HEK293 (cell line): ENCODE measurements at regions not wholly inside any gene's neighbourhood (a gene's known extent, or its start where the extent isn't known, plus 50 kb on each side); places are given as distances from the start of the nearest gene placed in this dataset.

Source experiments
- IKZF3 ChIP-seq: fragments of 450-650 bp; IDR thresholded peaks from 2 replicates; pipeline ENCODE4 v1.5.0; 2018; ENCODE audit warnings: missing biosample characterization, mild to moderate bottlenecking, missing genetic modification characterization, moderate library complexity
- TCF7L2 ChIP-seq: IDR thresholded peaks from 2 replicates; pipeline ENCODE4 v1.6.1; 2011; ENCODE audit warnings: low read depth, mild to moderate bottlenecking, inconsistent platforms, low read length, moderate library complexity, borderline replicate concordance
- YY1 ChIP-seq: fragments of 450-650 bp; formaldehyde crosslinking; IDR thresholded peaks from 2 replicates; pipeline ENCODE4 v1.5.1; 2018; ENCODE audit warnings: missing biosample characterization, missing genetic modification characterization
- ZBTB17 ChIP-seq: fragments of 450-650 bp; formaldehyde crosslinking; IDR thresholded peaks from 2 replicates; pipeline ENCODE4 v1.5.1; 2016; ENCODE audit warnings: missing biosample characterization, missing genetic modification characterization
- ZBTB7A ChIP-seq: fragments of 450-650 bp; formaldehyde crosslinking; IDR thresholded peaks from 2 replicates; pipeline ENCODE4 v1.5.1; 2016; ENCODE audit warnings: low read depth, missing biosample characterization, missing genetic modification characterization
- ZNF10 ChIP-seq: fragments of 450-650 bp; formaldehyde crosslinking; IDR thresholded peaks from 2 replicates; pipeline ENCODE4 v1.5.1; 2017; ENCODE audit warnings: missing biosample characterization, missing genetic modification characterization
- ZNF423 ChIP-seq: fragments of 450-650 bp; formaldehyde crosslinking; IDR thresholded peaks from 2 replicates; pipeline ENCODE4 v1.5.1; 2016; ENCODE audit warnings: missing biosample characterization, missing genetic modification characterization
- ZNF529 ChIP-seq: fragments of 450-650 bp; formaldehyde crosslinking; IDR thresholded peaks from 2 replicates; pipeline ENCODE4 v1.5.1; 2017; ENCODE audit warnings: missing genetic modification characterization, missing biosample characterization; ENCODE audit not compliant: insufficient replicate concordance
- ZNF660 ChIP-seq: fragments of 450-650 bp; IDR thresholded peaks from 2 replicates; pipeline ENCODE4 v1.5.1; 2018; ENCODE audit warnings: missing biosample characterization, mild to moderate bottlenecking, missing genetic modification characterization
- ZSCAN23 ChIP-seq: fragments of 450-650 bp; formaldehyde crosslinking; IDR thresholded peaks from 2 replicates; pipeline ENCODE4 v1.5.1; 2016; ENCODE audit warnings: missing biosample characterization, missing genetic modification characterization
- TF ChIP-seq, protein P1 (sequence below): fragments of 450-650 bp; formaldehyde crosslinking; IDR thresholded peaks from 2 replicates; pipeline ENCODE4 v1.5.1; 2016; ENCODE audit warnings: missing biosample characterization, missing genetic modification characterization
- TF ChIP-seq, protein P2 (sequence below): fragments of 450-650 bp; formaldehyde crosslinking; IDR thresholded peaks from 2 replicates; pipeline ENCODE4 v1.5.1; 2016; ENCODE audit warnings: missing biosample characterization, missing genetic modification characterization
- TF ChIP-seq, protein P3 (sequence below): fragments of 450-650 bp; IDR thresholded peaks from 2 replicates; pipeline ENCODE4 v1.5.1; 2018; ENCODE audit warnings: missing biosample characterization, missing genetic modification characterization

DNA sequence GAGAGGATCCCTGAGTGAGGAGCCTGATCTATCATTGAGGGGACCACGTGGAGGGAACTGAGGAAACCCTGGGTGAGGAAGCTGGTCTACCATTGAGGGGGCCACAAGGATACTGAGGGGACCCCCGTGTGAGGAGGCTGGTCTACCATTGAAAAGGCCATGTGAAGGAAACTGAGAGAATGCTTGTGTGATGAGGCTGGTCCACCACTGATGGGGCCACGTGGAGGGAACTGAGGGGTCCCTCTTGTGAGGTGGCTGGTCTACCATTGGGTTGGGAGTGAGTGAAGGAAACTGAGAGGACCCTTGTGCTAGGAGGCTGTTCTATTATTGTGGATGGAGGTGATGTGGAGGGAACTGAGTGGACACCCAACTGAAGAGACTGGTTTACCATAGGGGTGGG, 161.3 kb downstream of the FBLN2 start:
- TF ChIP-seq, protein P1, sequence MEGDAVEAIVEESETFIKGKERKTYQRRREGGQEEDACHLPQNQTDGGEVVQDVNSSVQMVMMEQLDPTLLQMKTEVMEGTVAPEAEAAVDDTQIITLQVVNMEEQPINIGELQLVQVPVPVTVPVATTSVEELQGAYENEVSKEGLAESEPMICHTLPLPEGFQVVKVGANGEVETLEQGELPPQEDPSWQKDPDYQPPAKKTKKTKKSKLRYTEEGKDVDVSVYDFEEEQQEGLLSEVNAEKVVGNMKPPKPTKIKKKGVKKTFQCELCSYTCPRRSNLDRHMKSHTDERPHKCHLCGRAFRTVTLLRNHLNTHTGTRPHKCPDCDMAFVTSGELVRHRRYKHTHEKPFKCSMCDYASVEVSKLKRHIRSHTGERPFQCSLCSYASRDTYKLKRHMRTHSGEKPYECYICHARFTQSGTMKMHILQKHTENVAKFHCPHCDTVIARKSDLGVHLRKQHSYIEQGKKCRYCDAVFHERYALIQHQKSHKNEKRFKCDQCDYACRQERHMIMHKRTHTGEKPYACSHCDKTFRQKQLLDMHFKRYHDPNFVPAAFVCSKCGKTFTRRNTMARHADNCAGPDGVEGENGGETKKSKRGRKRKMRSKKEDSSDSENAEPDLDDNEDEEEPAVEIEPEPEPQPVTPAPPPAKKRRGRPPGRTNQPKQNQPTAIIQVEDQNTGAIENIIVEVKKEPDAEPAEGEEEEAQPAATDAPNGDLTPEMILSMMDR (tag by site-specific recombination): no peak
- no peak for TF ChIP-seq TCF7L2
- TF ChIP-seq ZNF529: no peak
- no peak for TF ChIP-seq ZBTB17 (tag by site-specific recombination)
- no peak for TF ChIP-seq ZSCAN23 (tag by site-specific recombination)
- no peak for TF ChIP-seq ZBTB7A (tag by site-specific recombination)
- TF ChIP-seq, protein P2, sequence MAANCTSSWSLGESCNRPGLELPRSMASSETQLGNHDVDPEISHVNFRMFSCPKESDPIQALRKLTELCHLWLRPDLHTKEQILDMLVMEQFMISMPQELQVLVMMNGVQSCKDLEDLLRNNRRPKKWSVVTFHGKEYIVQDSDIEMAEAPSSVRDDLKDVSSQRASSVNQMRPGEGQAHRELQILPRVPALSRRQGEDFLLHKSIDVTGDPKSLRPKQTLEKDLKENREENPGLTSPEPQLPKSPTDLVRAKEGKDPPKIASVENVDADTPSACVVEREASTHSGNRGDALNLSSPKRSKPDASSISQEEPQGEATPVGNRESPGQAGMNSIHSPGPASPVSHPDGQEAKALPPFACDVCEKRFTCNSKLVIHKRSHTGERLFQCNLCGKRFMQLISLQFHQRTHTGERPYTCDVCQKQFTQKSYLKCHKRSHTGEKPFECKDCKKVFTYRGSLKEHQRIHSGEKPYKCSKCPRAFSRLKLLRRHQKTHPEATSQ: no peak
- TF ChIP-seq ZNF660: no peak
- TF ChIP-seq, protein P3, sequence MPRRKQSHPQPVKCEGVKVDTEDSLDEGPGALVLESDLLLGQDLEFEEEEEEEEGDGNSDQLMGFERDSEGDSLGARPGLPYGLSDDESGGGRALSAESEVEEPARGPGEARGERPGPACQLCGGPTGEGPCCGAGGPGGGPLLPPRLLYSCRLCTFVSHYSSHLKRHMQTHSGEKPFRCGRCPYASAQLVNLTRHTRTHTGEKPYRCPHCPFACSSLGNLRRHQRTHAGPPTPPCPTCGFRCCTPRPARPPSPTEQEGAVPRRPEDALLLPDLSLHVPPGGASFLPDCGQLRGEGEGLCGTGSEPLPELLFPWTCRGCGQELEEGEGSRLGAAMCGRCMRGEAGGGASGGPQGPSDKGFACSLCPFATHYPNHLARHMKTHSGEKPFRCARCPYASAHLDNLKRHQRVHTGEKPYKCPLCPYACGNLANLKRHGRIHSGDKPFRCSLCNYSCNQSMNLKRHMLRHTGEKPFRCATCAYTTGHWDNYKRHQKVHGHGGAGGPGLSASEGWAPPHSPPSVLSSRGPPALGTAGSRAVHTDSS (tag by site-specific recombination): no peak
- no peak for TF ChIP-seq ZNF10 (tag by site-specific recombination)
- TF ChIP-seq ZNF423 (tag by site-specific recombination): no peak
- no peak for TF ChIP-seq IKZF3
- no peak for TF ChIP-seq YY1 (tag by site-specific recombination)
